ENCODE measurements at regions not wholly inside any gene's neighbourhood (a gene's known extent, or its start where the extent isn't known, plus 50 kb on each side); places are given as distances from the start of the nearest gene placed in this dataset.

- Histone ChIP-seq H3K4me2 (ENCODE audit: control insufficient read depth, extremely low read depth, insufficient read depth, low read depth, low read length) (no peak overlapping the region), H3K4me1 (ENCODE audit: control insufficient read depth, extremely low read depth, insufficient read depth, low read length) (no peaks in the 10 kb centered on the region), H3K9me1 (ENCODE audit: control insufficient read depth, extremely low read depth, insufficient read depth, low read length) (no peaks in the 10 kb centered on the region), H3K9me3 (ENCODE audit: control insufficient read depth, low read depth, low read length) (no peaks in the 10 kb centered on the region), H3K27ac (ENCODE audit: control insufficient read depth, insufficient read depth, low read length) (no peak overlapping the region), H4K20me1 (ENCODE audit: control insufficient read depth, extremely low read depth, insufficient read depth, low read length) (no peaks in the 10 kb centered on the region), H3K27me3 (ENCODE audit: control insufficient read depth, extremely low read depth, insufficient read depth, low read length) (no peaks in the 10 kb centered on the region), H2AFZ (ENCODE audit: control insufficient read depth, low read length) (no peak overlapping the region), H3K79me2 (ENCODE audit: control insufficient read depth, insufficient read depth, low read length) (no peaks in the 10 kb centered on the region), H3K9ac (ENCODE audit: control insufficient read depth, extremely low read depth, insufficient read depth, low read length) (no peak overlapping the region), H3K4me3 (ENCODE audit: control insufficient read depth in 2 of 3, extremely low read depth in 1 of 3, insufficient read depth in 2 of 3, low read depth in 1 of 3, low read length in 3 of 3) (no peak overlapping the region), H3K36me3 (ENCODE audit: control insufficient read depth in 2 of 2, extremely low read depth in 1 of 2, insufficient read depth in 2 of 2, low read length in 2 of 2) (no peaks in the 10 kb centered on the region)
- no peak for DNase-seq (ENCODE audit: low read depth, low spot score)
- no peak for FAIRE-seq
- TF ChIP-seq CTCF (optimal IDR thresholded peaks at IDR 0.05 in 1 of 3, IDR thresholded peaks at IDR 0.05 in 1 of 3, conservative IDR thresholded peaks at IDR 0.05 in 1 of 3; ENCODE audit: extremely low read depth in 1 of 3, insufficient read depth in 2 of 3, low read length in 3 of 3) (no peak), EZH2 (IDR thresholded peaks at IDR 0.05; ENCODE audit: low read length) (no peak)
- dilution Hi-C loops (cut with MboI; ENCODE audit: extremely low pct_ligation_motif_present, low sequenced_read_pairs): no loop called here
These were observed 1955.5 kb downstream of the MAT2B start for GRCh38 chr5:165460911-165461310.

DNA sequence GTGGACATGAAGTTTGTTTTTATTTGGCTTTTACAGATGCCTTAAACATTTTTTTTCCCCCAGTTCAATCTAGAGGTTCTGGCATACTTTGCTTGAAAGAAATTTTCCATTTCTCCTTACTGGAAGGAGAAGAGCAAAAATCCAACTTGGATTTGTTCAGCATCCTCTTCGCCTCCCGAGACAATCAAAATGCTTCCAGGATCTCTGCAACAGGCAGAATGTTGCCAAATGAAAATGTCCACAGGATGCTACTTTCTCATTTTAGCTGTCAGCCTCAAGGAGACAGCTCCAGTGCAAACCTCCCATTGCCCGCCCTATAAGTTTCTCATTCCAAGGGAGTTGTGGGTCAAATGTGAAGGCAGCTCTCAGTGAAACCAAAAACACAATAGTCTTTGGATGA lies 1972.1 kb downstream of the MAT2B start:
- Histone ChIP-seq H3K9me1 (ENCODE audit: control insufficient read depth, extremely low read depth, insufficient read depth, low read length) (no peaks in the 10 kb centered on the region), H3K79me2 (ENCODE audit: control insufficient read depth, insufficient read depth, low read length) (no peaks in the 10 kb centered on the region), H3K4me3 (ENCODE audit: control insufficient read depth in 2 of 3, extremely low read depth in 1 of 3, insufficient read depth in 2 of 3, low read depth in 1 of 3, low read length in 3 of 3) (no peak overlapping the region), H3K4me1 (ENCODE audit: control insufficient read depth, extremely low read depth, insufficient read depth, low read length) (no peaks in the 10 kb centered on the region), H3K27ac (ENCODE audit: control insufficient read depth, insufficient read depth, low read length) (no peak overlapping the region), H4K20me1 (ENCODE audit: control insufficient read depth, extremely low read depth, insufficient read depth, low read length) (no peaks in the 10 kb centered on the region), H3K4me2 (ENCODE audit: control insufficient read depth, extremely low read depth, insufficient read depth, low read depth, low read length) (no peak overlapping the region), H2AFZ (ENCODE audit: control insufficient read depth, low read length) (no peak overlapping the region), H3K9ac (ENCODE audit: control insufficient read depth, extremely low read depth, insufficient read depth, low read length) (no peak overlapping the region), H3K36me3 (ENCODE audit: control insufficient read depth in 2 of 2, extremely low read depth in 1 of 2, insufficient read depth in 2 of 2, low read length in 2 of 2) (no peaks in the 10 kb centered on the region), H3K9me3 (ENCODE audit: control insufficient read depth, low read depth, low read length) (no peaks in the 10 kb centered on the region), H3K27me3 (ENCODE audit: control insufficient read depth, extremely low read depth, insufficient read depth, low read length) (no peaks in the 10 kb centered on the region)
- no peak for DNase-seq (ENCODE audit: low read depth, low spot score)
- dilution Hi-C loops (cut with MboI; ENCODE audit: extremely low pct_ligation_motif_present, low sequenced_read_pairs): no loop called here
- FAIRE-seq: no peak
- TF ChIP-seq CTCF (optimal IDR thresholded peaks at IDR 0.05 in 1 of 3, IDR thresholded peaks at IDR 0.05 in 1 of 3, conservative IDR thresholded peaks at IDR 0.05 in 1 of 3; ENCODE audit: extremely low read depth in 1 of 3, insufficient read depth in 2 of 3, low read length in 3 of 3) (no peak), EZH2 (IDR thresholded peaks at IDR 0.05; ENCODE audit: low read length) (no peak)

Data from keratinocyte (primary cell).